Endothelial cell of umbilical vein (primary cell): ENCODE measurements at regions not wholly inside any gene's neighbourhood (a gene's known extent, or its start where the extent isn't known, plus 50 kb on each side); places are given as distances from the start of the nearest gene placed in this dataset.

ENCODE experiments used
- BruUV-seq: library from RNA; stranded (reverse); fragments of 400-500 nt; replicated peaks from 2 replicates; lab custom pipeline; 2021; lab: Mats Ljungman, UMichigan
- CTCF ChIA-PET: fragments of 300-600, 350-600 bp; sonication (Branson Sonifier 250); formaldehyde crosslinking; loops from one replicate; lab custom pipeline; 2021; ENCODE audit warnings: antibody characterized with exemption, inconsistent platforms; lab: Charles Lee
- POLR2A ChIA-PET: fragments of 300-600, 350-600 bp; sonication (Branson Sonifier 250); formaldehyde crosslinking; loops from one replicate; lab custom pipeline; 2021; ENCODE audit warnings: antibody characterized with exemption, inconsistent platforms; lab: Charles Lee
- DNase-seq: peaks from one replicate; pipeline ENCODE4 v3.0.0-alpha.2; 2011; ENCODE audit warnings: low read depth, low spot score
- FAIRE-seq: peaks from 2 replicates; lab custom pipeline; 2011; peaks lifted over from hg19 to GRCh38; lab: Jason Lieb, UNC
- H2AFZ ChIP-seq: 2 replicates; pipeline ENCODE4 v1.6.0; 2012; ENCODE audit warnings: low read depth, low read length, control low read depth, inconsistent platforms
- H3K27ac ChIP-seq: 2 replicates; pipeline ENCODE4 v1.5.1; 2011; ENCODE audit warnings: low read depth, mild to moderate bottlenecking, control low read depth, low read length, moderate library complexity; ENCODE audit not compliant: insufficient read depth
- H3K27me3 ChIP-seq, 2 experiments: 2 replicates each; pipeline versions ENCODE4 v1.6.0 to v1.6.1; 2011; ENCODE audit warnings: low read length in 2 of 2, mixed read lengths in 1 of 2; ENCODE audit not compliant: control insufficient read depth in 2 of 2, insufficient read depth in 2 of 2
- H3K36me3 ChIP-seq, 2 experiments: 2 replicates in 1 of 2; 3 replicates in 1 of 2; pipeline ENCODE4 v1.5.1; 2011; ENCODE audit warnings: low read length in 2 of 2, mild to moderate bottlenecking in 1 of 2, moderate library complexity in 1 of 2; ENCODE audit not compliant: control insufficient read depth in 2 of 2, insufficient read depth in 2 of 2; ENCODE audit errors: extremely low read depth in 1 of 2
- H3K4me1 ChIP-seq: 3 replicates; pipeline ENCODE4 v1.5.1; 2011; ENCODE audit warnings: mild to moderate bottlenecking, low read length; ENCODE audit not compliant: control insufficient read depth, insufficient read depth; ENCODE audit errors: extremely low read depth
- H3K4me2 ChIP-seq: 2 replicates; pipeline ENCODE4 v1.6.1; 2011; ENCODE audit warnings: low read length, control low read depth, mixed read lengths; ENCODE audit not compliant: insufficient read depth
- H3K4me3 ChIP-seq, 3 experiments: fragments of 200-600 bp in 1 of 3; sonication (generic), shearing (Covaris generic) in 1 of 3; replicated peaks in 1 of 3; 2 replicates each; pipeline ENCODE4 v1.5.1; 2011 to 2016; ENCODE audit warnings: control low read depth in 3 of 3, low read length in 3 of 3, mild to moderate bottlenecking in 2 of 3, inconsistent platforms in 1 of 3, low read depth in 1 of 3, moderate library complexity in 1 of 3; ENCODE audit not compliant: insufficient read depth in 1 of 3
- H3K79me2 ChIP-seq: 2 replicates; pipeline ENCODE4 v1.6.0; 2012; ENCODE audit warnings: low read length, inconsistent platforms; ENCODE audit not compliant: control insufficient read depth, insufficient read depth
- H3K9ac ChIP-seq: replicated peaks from 2 replicates; pipeline ENCODE3; 2011; ENCODE audit warnings: low read length, control low read depth; ENCODE audit not compliant: insufficient read depth; ENCODE audit errors: extremely low read depth
- H3K9me1 ChIP-seq: replicated peaks from 3 replicates; pipeline ENCODE4 v1.6.0; 2011; ENCODE audit warnings: mild to moderate bottlenecking, low read length; ENCODE audit not compliant: control insufficient read depth, insufficient read depth; ENCODE audit errors: extremely low read depth
- H3K9me3 ChIP-seq: replicated peaks from 2 replicates; pipeline ENCODE4 v1.5.1; 2012; ENCODE audit warnings: low read length, inconsistent platforms; ENCODE audit not compliant: control insufficient read depth, insufficient read depth
- H4K20me1 ChIP-seq: replicated peaks from 2 replicates; pipeline ENCODE3; 2011; ENCODE audit warnings: mild to moderate bottlenecking, low read length; ENCODE audit not compliant: control insufficient read depth, insufficient read depth; ENCODE audit errors: extremely low read depth
- EZH2 ChIP-seq: IDR thresholded peaks from 2 replicates; pipeline ENCODE4 v1.6.1; 2012; ENCODE audit warnings: borderline replicate concordance, low read depth, mild to moderate bottlenecking, moderate library complexity, low read length, inconsistent platforms; ENCODE audit not compliant: severe bottlenecking
- FOS ChIP-seq: IDR thresholded peaks from 2 replicates; pipeline ENCODE4 v1.6.1; 2011; ENCODE audit warnings: mild to moderate bottlenecking, low read length, moderate library complexity, borderline replicate concordance; ENCODE audit not compliant: insufficient read depth
- GATA2 ChIP-seq: IDR thresholded peaks from 2 replicates; pipeline ENCODE4 v1.7.0; 2011; ENCODE audit warnings: low read depth, mild to moderate bottlenecking, moderate library complexity, mixed read lengths, low read length; ENCODE audit not compliant: insufficient read length, insufficient read depth
- JUN ChIP-seq: IDR thresholded peaks from 2 replicates; pipeline ENCODE4 v1.6.1; 2011; ENCODE audit warnings: borderline replicate concordance, low read depth; ENCODE audit not compliant: insufficient read length, insufficient read depth
- MYC ChIP-seq: IDR thresholded peaks from one replicate; pipeline ENCODE4 v1.6.1; 2011; ENCODE audit warnings: mild to moderate bottlenecking, low read depth, low read length
- POLR2A ChIP-seq: IDR thresholded peaks from 2 replicates; pipeline ENCODE4 v1.6.1; 2012; ENCODE audit warnings: low read depth, mild to moderate bottlenecking, control low read depth, low read length
- POLR2AphosphoS5 ChIP-seq: IDR thresholded peaks from 2 replicates; pipeline ENCODE4 v1.6.1; 2012; ENCODE audit warnings: low read depth, mild to moderate bottlenecking, control low read depth, low read length, moderate library complexity; ENCODE audit not compliant: insufficient read depth
- dilution Hi-C: fragments of 300-500 bp; cut with MboI; formaldehyde crosslinking; loops from one replicate; pipeline ENCODE4 v1.15.0; 2019; ENCODE audit warnings: low sequenced_read_pairs; ENCODE audit not compliant: extremely low pct_ligation_motif_present
- intact Hi-C: fragments of 100-400 bp; cut with micrococcal nuclease; formaldehyde crosslinking; loops from one replicate; pipeline ENCODE4 v1.10.0; 2022
- TF ChIP-seq, protein P1 (sequence below), 2 donors: IDR thresholded peaks; 1 replicate in 1 of 2; 2 replicates in 1 of 2; pipeline ENCODE4 v1.5.1; 2011; ENCODE audit warnings: low read length in 2 of 2, mild to moderate bottlenecking in 2 of 2, moderate library complexity in 2 of 2, control low read depth in 1 of 2, inconsistent platforms in 1 of 2, low read depth in 1 of 2; ENCODE audit not compliant: insufficient read depth in 1 of 2; ENCODE audit errors: extremely low read depth in 1 of 2
- TF ChIP-seq, protein P2 (sequence below): IDR thresholded peaks from 2 replicates; pipeline ENCODE4 v1.6.1; 2011; ENCODE audit not compliant: insufficient read depth, insufficient read length

DNA sequence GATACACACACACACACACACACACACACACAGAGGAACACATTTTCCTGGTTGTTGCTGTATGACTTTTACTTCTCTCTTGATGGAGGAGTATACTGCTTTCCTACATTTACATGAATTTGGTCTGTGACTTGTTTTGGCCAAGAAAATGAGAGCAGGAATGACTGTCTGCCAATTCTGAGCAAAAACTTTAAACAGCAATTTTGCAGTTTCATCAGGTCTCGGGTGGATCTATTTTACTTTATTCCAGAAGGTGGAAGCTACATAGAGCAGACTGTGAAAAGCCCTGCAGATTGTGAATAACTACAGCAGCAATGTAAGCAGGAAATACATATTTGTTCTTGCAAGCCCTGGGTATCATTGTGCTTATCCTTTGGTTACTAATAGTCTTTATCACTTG lies 1350.0 kb upstream of the EPHA6 start:
- H3K9ac ChIP-seq: no peak overlapping the region
- no peaks in the 10 kb centered on the region for H3K36me3 ChIP-seq
- H3K4me3 ChIP-seq: no peak overlapping the region
- no peaks in the 10 kb centered on the region for H3K9me1 ChIP-seq
- H3K9me3 ChIP-seq: no peaks in the 10 kb centered on the region
- BruUV-seq: no TSS peak
- no peak overlapping the region for H3K27ac ChIP-seq
- intact Hi-C loops: no loop called here
- H2AFZ ChIP-seq: no peak overlapping the region
- FAIRE-seq (no peak), DNase-seq (no peak)
- no peaks in the 10 kb centered on the region for H3K79me2 ChIP-seq
- ChIA-PET POLR2A (no interaction called here), CTCF (no interaction called here)
- H4K20me1 ChIP-seq: no peaks in the 10 kb centered on the region
- TF ChIP-seq MYC: no peak
- TF ChIP-seq, protein P1, sequence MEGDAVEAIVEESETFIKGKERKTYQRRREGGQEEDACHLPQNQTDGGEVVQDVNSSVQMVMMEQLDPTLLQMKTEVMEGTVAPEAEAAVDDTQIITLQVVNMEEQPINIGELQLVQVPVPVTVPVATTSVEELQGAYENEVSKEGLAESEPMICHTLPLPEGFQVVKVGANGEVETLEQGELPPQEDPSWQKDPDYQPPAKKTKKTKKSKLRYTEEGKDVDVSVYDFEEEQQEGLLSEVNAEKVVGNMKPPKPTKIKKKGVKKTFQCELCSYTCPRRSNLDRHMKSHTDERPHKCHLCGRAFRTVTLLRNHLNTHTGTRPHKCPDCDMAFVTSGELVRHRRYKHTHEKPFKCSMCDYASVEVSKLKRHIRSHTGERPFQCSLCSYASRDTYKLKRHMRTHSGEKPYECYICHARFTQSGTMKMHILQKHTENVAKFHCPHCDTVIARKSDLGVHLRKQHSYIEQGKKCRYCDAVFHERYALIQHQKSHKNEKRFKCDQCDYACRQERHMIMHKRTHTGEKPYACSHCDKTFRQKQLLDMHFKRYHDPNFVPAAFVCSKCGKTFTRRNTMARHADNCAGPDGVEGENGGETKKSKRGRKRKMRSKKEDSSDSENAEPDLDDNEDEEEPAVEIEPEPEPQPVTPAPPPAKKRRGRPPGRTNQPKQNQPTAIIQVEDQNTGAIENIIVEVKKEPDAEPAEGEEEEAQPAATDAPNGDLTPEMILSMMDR (IDR thresholded peaks at IDR 0.05; ENCODE audit: extremely low read depth in 1 of 2, insufficient read depth in 1 of 2, low read depth in 1 of 2, low read length in 2 of 2): no peak
- no peak for TF ChIP-seq FOS
- TF ChIP-seq EZH2: no peak
- no peak for TF ChIP-seq POLR2AphosphoS5
- no peak for TF ChIP-seq GATA2
- TF ChIP-seq POLR2A: no peak
- TF ChIP-seq, protein P2, sequence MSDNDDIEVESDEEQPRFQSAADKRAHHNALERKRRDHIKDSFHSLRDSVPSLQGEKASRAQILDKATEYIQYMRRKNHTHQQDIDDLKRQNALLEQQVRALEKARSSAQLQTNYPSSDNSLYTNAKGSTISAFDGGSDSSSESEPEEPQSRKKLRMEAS: no peak
- TF ChIP-seq JUN: no peak
- H3K4me1 ChIP-seq: no peaks in the 10 kb centered on the region
- dilution Hi-C loops: no loop called here
- H3K4me2 ChIP-seq: no peak overlapping the region
- H3K27me3 ChIP-seq: no peaks in the 10 kb centered on the region
